K562 (cell line): ENCODE measurements at regions not wholly inside any gene's neighbourhood (a gene's known extent, or its start where the extent isn't known, plus 50 kb on each side); places are given as distances from the start of the nearest gene placed in this dataset.
A peak's percentile ranks its signal among the peaks of the same experiment; 100 is the strongest.

Experiments
- CREM ChIP-seq: IDR thresholded peaks from 2 replicates; pipeline ENCODE4 v1.6.1; 2014; ENCODE audit warnings: antibody characterized with exemption, low read depth
- CXXC5 ChIP-seq: fragments of 250-450 bp; sonication (Bioruptor Pico); IDR thresholded peaks from 2 replicates; pipeline ENCODE4 v1.8.0; 2022; ENCODE audit warnings: inconsistent platforms, mild to moderate bottlenecking, moderate library complexity
- ESRRA ChIP-seq: fragments of 450-650 bp; IDR thresholded peaks from 2 replicates; pipeline ENCODE4 v1.6.1; 2014; ENCODE audit warnings: low read depth, mild to moderate bottlenecking, moderate library complexity, borderline replicate concordance
- L3MBTL2 ChIP-seq: fragments of 450-650 bp; IDR thresholded peaks from 2 replicates; pipeline ENCODE4 v1.6.1; 2016; ENCODE audit warnings: mild to moderate bottlenecking, moderate library complexity
- MGA ChIP-seq: fragments of 450-650 bp; IDR thresholded peaks from 2 replicates; pipeline ENCODE4 v1.6.1; 2016; ENCODE audit warnings: mild to moderate bottlenecking, moderate library complexity
- NFIC ChIP-seq: fragments of 450-650 bp; IDR thresholded peaks from 2 replicates; pipeline ENCODE4 v1.6.1; 2017; ENCODE audit warnings: mild to moderate bottlenecking, inconsistent platforms
- PHF20 ChIP-seq: fragments of 450-650 bp; IDR thresholded peaks from 2 replicates; pipeline ENCODE4 v1.6.1; 2018; ENCODE audit not compliant: partially characterized antibody
- PHF8 ChIP-seq: fragments of 200-600 bp; sonication (generic); IDR thresholded peaks from 2 replicates; pipeline ENCODE4 v1.6.1; 2012; ENCODE audit warnings: mixed run types, mild to moderate bottlenecking, inconsistent platforms, low read length, moderate library complexity, borderline replicate concordance
- POLR2A ChIP-seq: fragments of 450-650 bp; conservative IDR thresholded peaks from 2 replicates; pipeline ENCODE4 v1.6.1; 2016
- RB1 ChIP-seq: fragments of 450-650 bp; IDR thresholded peaks from 2 replicates; pipeline ENCODE4 v1.6.1; 2017; ENCODE audit warnings: low read depth, mild to moderate bottlenecking
- RBFOX2 ChIP-seq: fragments of 200-400 bp; formaldehyde crosslinking; IDR thresholded peaks from 2 replicates; pipeline ENCODE4 v1.6.1; 2017; ENCODE audit warnings: low read depth, mild to moderate bottlenecking, low read length, moderate library complexity
- SAFB ChIP-seq: fragments of 200-400 bp; formaldehyde crosslinking; IDR thresholded peaks from 2 replicates; pipeline ENCODE4 v1.6.1; 2017; ENCODE audit warnings: low read depth, low read length, borderline replicate concordance
- SIN3B ChIP-seq: fragments of 450-650 bp; IDR thresholded peaks from 2 replicates; pipeline ENCODE4 v1.6.1; 2017; ENCODE audit warnings: low read depth, mild to moderate bottlenecking, moderate library complexity
- SUPT5H ChIP-seq: fragments of 450-650 bp; IDR thresholded peaks from 2 replicates; pipeline ENCODE4 v1.6.1; 2016
- TFAP4 ChIP-seq: sonication (generic); formaldehyde crosslinking; IDR thresholded peaks from 2 replicates; pipeline ENCODE4 v1.8.0; 2022; ENCODE audit warnings: missing genetic modification reagents, mild to moderate bottlenecking, moderate library complexity, borderline replicate concordance
- ZNF639 ChIP-seq, 2 experiments: fragments of 200-800 bp in 1 of 2; sonication (Bioruptor generic) in 1 of 2; sonication (generic) in 1 of 2; formaldehyde crosslinking in 1 of 2; IDR thresholded peaks in 1 of 2; conservative IDR thresholded peaks in 1 of 2; 2 replicates each; pipeline versions ENCODE4 v1.5.0 to v1.6.1; 2016 to 2020; ENCODE audit warnings: missing compliant biosample characterization in 1 of 2, missing genetic modification characterization in 1 of 2, missing genetic modification reagents in 1 of 2

GRCh38 chr14:106401316-106401715 lies 874.9 kb downstream of the TMEM121 start (continued):
- peak; percentile 63; the same call in 1 of the 2 replicates for TF ChIP-seq TFAP4 (CRISPR knock-in tag)
- peak; percentile 31; the same call in 1 of the 2 replicates for TF ChIP-seq PHF8
- TF ChIP-seq SAFB, result peak; percentile 42; the same call in 1 of the 2 replicates
- TF ChIP-seq POLR2A, result peak; percentile 73
- TF ChIP-seq L3MBTL2, result peak; percentile 61
- peak; percentile 49 for TF ChIP-seq CREM
- peak; percentile 29; the same call in 1 of the 2 replicates for TF ChIP-seq CXXC5 (CRISPR knock-in tag)
- peak; percentile 78; the same call in 1 of the 2 replicates for TF ChIP-seq RB1
- peak; percentile 81 for TF ChIP-seq MGA
- peak; percentile 67; the same call in 1 of the 2 replicates for TF ChIP-seq SUPT5H
- 0 out of 2 replicates have a peak, but pooled peaks have one; percentile 8 for TF ChIP-seq NFIC
- peak in 1 of 2 experiments; percentile 56; a peak in 1 of 4 replicates for TF ChIP-seq ZNF639 (CRISPR knock-in tag; conservative IDR thresholded peaks at IDR 0.05 in 1 of 2, IDR thresholded peaks at IDR 0.05 in 1 of 2)
- peak; percentile 64 for TF ChIP-seq PHF20
- TF ChIP-seq ESRRA, result 0 out of 2 replicates have a peak, but pooled peaks have one; percentile 17
- peak; percentile 65 for TF ChIP-seq RBFOX2
- 0 out of 2 replicates have a peak, but pooled peaks have one; percentile 18 for TF ChIP-seq SIN3B
